CD14-positive monocyte (primary cell): ENCODE measurements at regions not wholly inside any gene's neighbourhood (a gene's known extent, or its start where the extent isn't known, plus 50 kb on each side); places are given as distances from the start of the nearest gene placed in this dataset.

Experiments
- DNase-seq, 3 donors: peaks; one replicate each; pipeline ENCODE4 v3.0.0-alpha.2; 2011 to 2022
- H2AFZ ChIP-seq: 2 replicates; pipeline ENCODE4 v1.6.0; 2012; ENCODE audit warnings: mild to moderate bottlenecking, low read depth, low read length, inconsistent platforms; ENCODE audit not compliant: insufficient read depth, poor library complexity, severe bottlenecking
- H3K27ac ChIP-seq, 2 donors: 1 replicate in 1 of 2; 2 replicates in 1 of 2; pipeline ENCODE4 v1.5.1; 2012 to 2013; ENCODE audit warnings: low read length in 2 of 2, control low read depth in 1 of 2, inconsistent platforms in 1 of 2, low read depth in 1 of 2, mild to moderate bottlenecking in 1 of 2
- H3K27me3 ChIP-seq, 2 donors: one replicate each; pipeline versions ENCODE4 v1.6.0 to v1.6.1; 2011 to 2013; ENCODE audit warnings: low read length in 2 of 2; ENCODE audit not compliant: control insufficient read depth in 2 of 2, insufficient read depth in 2 of 2
- H3K36me3 ChIP-seq, 2 donors: replicated peaks in 1 of 2; 1 replicate in 1 of 2; 2 replicates in 1 of 2; pipeline versions ENCODE4 v1.5.1 to v1.6.1; 2012 to 2013; ENCODE audit warnings: low read length in 2 of 2, control low read depth in 1 of 2, inconsistent platforms in 1 of 2, mild to moderate bottlenecking in 1 of 2; ENCODE audit not compliant: insufficient read depth in 2 of 2, control insufficient read depth in 1 of 2
- H3K4me1 ChIP-seq, 2 donors: 1 replicate in 1 of 2; 2 replicates in 1 of 2; pipeline versions ENCODE4 v1.5.1 to v1.6.1; 2012 to 2013; ENCODE audit warnings: low read length in 2 of 2, control low read depth in 1 of 2, inconsistent platforms in 1 of 2, mild to moderate bottlenecking in 1 of 2, moderate library complexity in 1 of 2; ENCODE audit not compliant: insufficient read depth in 2 of 2, control insufficient read depth in 1 of 2
- H3K4me2 ChIP-seq: replicated peaks from 2 replicates; pipeline ENCODE3; 2012; ENCODE audit warnings: low read length, moderate library complexity, mild to moderate bottlenecking; ENCODE audit not compliant: poor library complexity, severe bottlenecking; ENCODE audit errors: extremely low read depth
- H3K4me3 ChIP-seq, 3 experiments: fragments of 200-600 bp in 1 of 3; sonication (generic) in 1 of 3; replicated peaks in 1 of 3; 1 replicate in 2 of 3; 2 replicates in 1 of 3; pipeline ENCODE4 v1.5.1; 2011 to 2013; ENCODE audit warnings: low read length in 3 of 3, mild to moderate bottlenecking in 3 of 3, control low read depth in 2 of 3, low read depth in 2 of 3, inconsistent platforms in 1 of 3, moderate library complexity in 1 of 3
- H3K79me2 ChIP-seq: 2 replicates; pipeline ENCODE4 v1.6.0; 2012; ENCODE audit warnings: mild to moderate bottlenecking, control low read depth, inconsistent platforms, low read length, moderate library complexity; ENCODE audit not compliant: insufficient read depth
- H3K9ac ChIP-seq: 2 replicates; pipeline ENCODE4 v1.6.0; 2017; ENCODE audit warnings: low read length, mild to moderate bottlenecking; ENCODE audit not compliant: insufficient read depth, poor library complexity, severe bottlenecking
- H3K9me3 ChIP-seq, 2 donors: replicated peaks in 1 of 2; 1 replicate in 1 of 2; 2 replicates in 1 of 2; pipeline versions ENCODE4 v1.5.1 to v1.6.1; 2012 to 2013; ENCODE audit warnings: low read length in 2 of 2, control low read depth in 1 of 2; ENCODE audit not compliant: control insufficient read depth in 1 of 2, insufficient read depth in 1 of 2
- H4K20me1 ChIP-seq: 2 replicates; pipeline ENCODE4 v1.6.0; 2012; ENCODE audit warnings: mild to moderate bottlenecking, low read length, control low read depth, moderate library complexity; ENCODE audit not compliant: insufficient read depth
- H3K27ac Mint-ChIP-seq, 7 donors: one replicate each; pipeline ENCODE4 v1.8.0; 2020; ENCODE audit warnings: mild to moderate bottlenecking in 7 of 7, mixed read lengths in 7 of 7, moderate library complexity in 6 of 7, inconsistent platforms in 2 of 7
- H3K27me3 Mint-ChIP-seq, 3 donors: one replicate each; pipeline ENCODE4 v1.8.0; 2021 to 2022; ENCODE audit warnings: low read depth in 3 of 3, mild to moderate bottlenecking in 3 of 3, mixed read lengths in 3 of 3, moderate library complexity in 3 of 3, inconsistent platforms in 1 of 3
- H3K36me3 Mint-ChIP-seq, 2 donors: one replicate each; pipeline ENCODE4 v1.8.0; 2020; ENCODE audit warnings: mixed read lengths in 2 of 2, inconsistent platforms in 1 of 2, mild to moderate bottlenecking in 1 of 2
- H3K4me1 Mint-ChIP-seq: one replicate; pipeline ENCODE4 v1.8.0; 2020; ENCODE audit warnings: mild to moderate bottlenecking, mixed read lengths
- H3K4me3 Mint-ChIP-seq, 2 donors: one replicate each; pipeline ENCODE4 v1.8.0; 2020; ENCODE audit warnings: mild to moderate bottlenecking in 2 of 2, mixed read lengths in 2 of 2, moderate library complexity in 1 of 2
- H3K9me3 Mint-ChIP-seq, 7 donors: one replicate each; pipeline ENCODE4 v1.8.0; 2020 to 2022; ENCODE audit warnings: mixed read lengths in 7 of 7, mild to moderate bottlenecking in 6 of 7, moderate library complexity in 6 of 7, inconsistent platforms in 2 of 7
- WGBS: methylation state at CpG from one replicate; pipeline ENCODE4 v1.1.5; 2013; ENCODE audit warnings: missing lambda C conversion rate; ENCODE audit not compliant: insufficient coverage; 5-methylcytosine and 5-hydroxymethylcytosine counted together
- intact Hi-C, 2 donors: fragments of 100-400 bp; cut with micrococcal nuclease; formaldehyde crosslinking; loops; one replicate each; pipeline versions ENCODE4 v1.15.0 to v1.15.1; 2023
- TF ChIP-seq, protein P1 (sequence below): fragments of 200-600 bp; IDR thresholded peaks from one replicate; pipeline ENCODE4 v1.8.0; 2022; ENCODE audit warnings: antibody characterized with exemption, mild to moderate bottlenecking

DNA sequence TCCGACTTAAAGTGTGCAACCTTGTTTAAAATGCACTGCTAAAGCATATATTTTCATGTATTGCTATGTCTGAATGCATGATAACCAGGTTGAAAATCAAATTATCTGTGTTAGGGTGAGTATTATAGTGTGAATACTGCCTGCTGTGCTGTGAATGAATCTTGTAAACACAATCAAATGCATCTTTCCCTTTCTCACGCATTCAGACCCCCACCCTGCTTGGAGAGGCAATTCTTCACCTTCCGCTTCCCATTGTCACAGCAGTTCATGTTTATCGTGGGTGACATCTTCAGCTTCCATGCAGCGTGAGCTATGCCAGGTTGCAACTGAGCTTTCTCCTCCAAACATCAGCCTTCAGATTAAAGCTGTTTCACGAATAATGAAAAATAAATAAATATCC is 418.0 kb downstream of the MEIS1 start:
- Mint-ChIP-seq H3K4me3 (no peak overlapping the region), H3K4me1 (no peaks in the 10 kb centered on the region), H3K36me3 (no peaks in the 10 kb centered on the region), H3K27ac (no peak overlapping the region), H3K9me3 (peaks cover 0 to 7% (median 2%) of the 10 kb centered on the region in 7 donors), H3K27me3 (peaks cover 0 to 2% (median 1%) of the 10 kb centered on the region in 3 donors)
- intact Hi-C loops = no loop called here
- Histone ChIP-seq H3K27ac (no peak overlapping the region), H3K9me3 (no peaks in the 10 kb centered on the region), H3K4me2 (no peak overlapping the region), H2AFZ (no peak overlapping the region), H3K79me2 (no peaks in the 10 kb centered on the region), H3K27me3 (no peaks in the 10 kb centered on the region), H3K9ac (no peak overlapping the region), H4K20me1 (no peaks in the 10 kb centered on the region), H3K36me3 (no peaks in the 10 kb centered on the region), H3K4me1 (no peaks in the 10 kb centered on the region), H3K4me3 (no peak overlapping the region)
- TF ChIP-seq, protein P1, sequence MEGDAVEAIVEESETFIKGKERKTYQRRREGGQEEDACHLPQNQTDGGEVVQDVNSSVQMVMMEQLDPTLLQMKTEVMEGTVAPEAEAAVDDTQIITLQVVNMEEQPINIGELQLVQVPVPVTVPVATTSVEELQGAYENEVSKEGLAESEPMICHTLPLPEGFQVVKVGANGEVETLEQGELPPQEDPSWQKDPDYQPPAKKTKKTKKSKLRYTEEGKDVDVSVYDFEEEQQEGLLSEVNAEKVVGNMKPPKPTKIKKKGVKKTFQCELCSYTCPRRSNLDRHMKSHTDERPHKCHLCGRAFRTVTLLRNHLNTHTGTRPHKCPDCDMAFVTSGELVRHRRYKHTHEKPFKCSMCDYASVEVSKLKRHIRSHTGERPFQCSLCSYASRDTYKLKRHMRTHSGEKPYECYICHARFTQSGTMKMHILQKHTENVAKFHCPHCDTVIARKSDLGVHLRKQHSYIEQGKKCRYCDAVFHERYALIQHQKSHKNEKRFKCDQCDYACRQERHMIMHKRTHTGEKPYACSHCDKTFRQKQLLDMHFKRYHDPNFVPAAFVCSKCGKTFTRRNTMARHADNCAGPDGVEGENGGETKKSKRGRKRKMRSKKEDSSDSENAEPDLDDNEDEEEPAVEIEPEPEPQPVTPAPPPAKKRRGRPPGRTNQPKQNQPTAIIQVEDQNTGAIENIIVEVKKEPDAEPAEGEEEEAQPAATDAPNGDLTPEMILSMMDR = no peak
- WGBS = 100% methylated on average over 1 of the region's 6 CpGs
- DNase-seq = no peak

DNA sequence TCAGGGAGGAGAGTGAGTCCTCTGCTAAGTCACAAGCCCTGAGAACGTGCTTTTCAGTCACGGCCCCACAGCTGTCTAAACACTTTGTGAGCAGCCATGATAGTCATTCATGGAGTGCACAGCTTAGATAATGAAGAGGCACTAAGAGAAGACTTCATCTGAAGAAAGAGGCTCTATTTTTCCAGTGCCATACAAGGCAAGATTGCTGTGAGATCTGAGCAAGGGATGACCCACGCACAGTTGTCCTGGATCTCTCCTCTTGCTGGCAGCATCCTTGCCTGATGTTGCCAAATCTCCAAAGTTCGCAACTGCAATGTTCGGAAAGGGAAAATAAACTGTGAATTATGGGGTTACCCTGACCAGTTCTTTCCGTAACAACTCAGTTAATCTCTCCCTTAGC is 418.7 kb downstream of the MEIS1 start:
- H3K4me1 Mint-ChIP-seq = no peaks in the 10 kb centered on the region
- H3K36me3 Mint-ChIP-seq = no peaks in the 10 kb centered on the region
- Histone ChIP-seq H3K4me1 (no peaks in the 10 kb centered on the region), H3K9ac (no peak overlapping the region), H4K20me1 (no peaks in the 10 kb centered on the region), H3K4me3 (no peak overlapping the region), H3K79me2 (no peaks in the 10 kb centered on the region), H3K27me3 (no peaks in the 10 kb centered on the region), H3K4me2 (no peak overlapping the region), H3K36me3 (no peaks in the 10 kb centered on the region), H2AFZ (no peak overlapping the region), H3K9me3 (no peaks in the 10 kb centered on the region), H3K27ac (no peak overlapping the region)
- TF ChIP-seq, protein P1 = no peak
- H3K27ac Mint-ChIP-seq = no peak overlapping the region
- H3K27me3 Mint-ChIP-seq = peaks cover 0 to 2% (median 1%) of the 10 kb centered on the region in 3 donors
- DNase-seq = no peak
- H3K4me3 Mint-ChIP-seq = no peak overlapping the region
- intact Hi-C loops = no loop called here
- H3K9me3 Mint-ChIP-seq = peaks cover 0 to 7% (median 2%) of the 10 kb centered on the region in 7 donors
- 100% methylated on average over 3 of the region's 6 CpGs for WGBS
